ENCODE measurements at regions not wholly inside any gene's neighbourhood (a gene's known extent, or its start where the extent isn't known, plus 50 kb on each side); places are given as distances from the start of the nearest gene placed in this dataset.
"Not testable (repeated sequence)": the region's sequence is repeated elsewhere in the genome, so short reads cannot be mapped to it uniquely, and the experiment has no call there.

DNA sequence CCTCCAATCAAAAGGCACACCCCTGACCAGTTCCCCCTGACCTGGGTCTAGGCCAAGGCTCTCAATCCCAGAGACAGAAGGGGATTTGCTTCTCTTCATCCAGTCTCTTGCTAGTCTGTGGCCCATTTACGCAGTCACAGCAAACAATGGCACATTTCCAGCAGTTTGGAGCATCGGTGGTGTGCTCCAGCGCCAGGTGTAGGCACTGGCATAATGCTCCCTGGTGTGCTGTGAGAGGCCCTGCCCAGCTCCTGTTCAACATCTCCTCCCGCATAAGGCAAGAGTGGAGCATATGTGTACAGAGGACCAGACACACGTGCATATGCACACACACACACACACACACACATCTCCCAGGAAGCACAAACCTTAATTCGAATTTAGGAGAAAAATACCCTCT, 79.5 kb upstream of the ERCC6L2 start:
- no peak overlapping the region for H3K4me3 Mint-ChIP-seq
- H3K9me3 Mint-ChIP-seq: no peaks in the 10 kb centered on the region
- H3K36me3 Mint-ChIP-seq: no peaks in the 10 kb centered on the region
- no peak overlapping the region for H3K27ac Mint-ChIP-seq
- ATAC-seq (no peak), DNase-seq (ENCODE audit: low spot score in 2 of 2) (no peak)
- no peaks in the 10 kb centered on the region for H3K4me1 Mint-ChIP-seq

DNA sequence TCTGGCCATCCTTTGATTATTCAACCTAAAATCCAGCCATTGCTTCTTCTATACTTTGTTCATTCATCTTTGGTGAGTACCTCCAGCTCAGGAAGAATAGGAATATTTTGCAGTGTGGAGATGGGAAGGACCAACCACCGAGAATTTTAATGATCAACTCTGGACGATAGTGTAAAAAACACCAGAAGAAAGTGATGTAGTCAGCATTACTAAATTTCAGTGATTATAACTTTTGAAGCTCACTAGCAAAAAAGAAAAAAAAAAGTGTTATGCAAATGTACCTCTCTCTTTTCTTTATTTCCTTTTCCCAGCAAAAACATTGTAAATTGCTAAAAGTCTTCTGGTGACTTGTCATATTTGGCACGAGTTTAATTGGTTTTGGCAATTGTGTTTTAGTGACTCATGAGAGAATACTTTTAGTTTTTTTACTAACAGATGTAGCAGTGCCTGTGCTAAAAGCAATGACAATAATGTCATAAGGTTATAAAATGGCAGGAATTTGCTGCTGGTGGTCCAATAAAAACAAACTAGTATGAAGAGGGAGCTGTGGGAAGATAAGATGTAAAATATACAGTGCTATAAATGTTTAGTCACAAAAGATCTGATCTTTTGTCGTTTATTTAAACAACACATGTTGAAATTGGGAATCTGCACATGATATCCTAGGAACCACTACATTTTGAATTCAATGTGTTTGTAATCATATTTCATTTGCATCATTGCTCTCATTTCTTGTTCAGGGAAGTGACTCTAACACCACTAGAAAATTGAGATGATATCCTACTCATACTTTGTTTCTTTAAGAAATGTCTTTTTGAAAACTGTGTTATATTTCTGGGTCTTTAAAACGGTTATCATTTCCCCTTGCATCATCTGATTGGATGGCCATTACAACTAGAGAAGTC, 81.3 kb upstream of the ERCC6L2 start:
- H3K27ac Mint-ChIP-seq: no peak overlapping the region
- no peak for DNase-seq (ENCODE audit: low spot score in 2 of 2)
- no peaks in the 10 kb centered on the region for H3K36me3 Mint-ChIP-seq
- no peak for ATAC-seq
- H3K9me3 Mint-ChIP-seq: no peaks in the 10 kb centered on the region
- H3K4me1 Mint-ChIP-seq: no peaks in the 10 kb centered on the region
- no peak overlapping the region for H3K4me3 Mint-ChIP-seq

DNA sequence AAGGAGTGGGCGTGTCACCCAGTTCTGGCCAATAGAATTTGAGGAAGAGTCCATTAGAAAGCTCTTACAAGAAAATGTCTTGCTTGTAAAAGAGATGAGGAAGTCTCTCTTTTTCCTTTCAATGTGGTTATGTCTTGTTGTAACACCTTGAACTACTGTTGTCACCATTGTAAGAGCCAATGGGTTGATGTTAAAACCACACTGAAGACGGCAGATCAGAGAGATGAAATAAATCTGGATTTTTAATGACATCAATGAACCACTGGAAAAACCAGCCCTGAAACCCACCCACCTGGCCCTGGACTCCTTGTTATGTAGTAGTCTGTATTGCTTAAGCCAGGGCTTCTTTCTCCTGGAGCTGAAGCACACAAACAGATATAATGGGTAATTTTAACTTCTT, 83.8 kb upstream of the ERCC6L2 start:
- Mint-ChIP-seq H3K4me3 (no peak overlapping the region), H3K36me3 (no peaks in the 10 kb centered on the region), H3K9me3 (no peaks in the 10 kb centered on the region), H3K4me1 (peaks cover 6% of the 10 kb centered on the region), H3K27ac (no peak overlapping the region)
- no peak for ATAC-seq
- no peak for DNase-seq (ENCODE audit: low spot score in 2 of 2)

DNA sequence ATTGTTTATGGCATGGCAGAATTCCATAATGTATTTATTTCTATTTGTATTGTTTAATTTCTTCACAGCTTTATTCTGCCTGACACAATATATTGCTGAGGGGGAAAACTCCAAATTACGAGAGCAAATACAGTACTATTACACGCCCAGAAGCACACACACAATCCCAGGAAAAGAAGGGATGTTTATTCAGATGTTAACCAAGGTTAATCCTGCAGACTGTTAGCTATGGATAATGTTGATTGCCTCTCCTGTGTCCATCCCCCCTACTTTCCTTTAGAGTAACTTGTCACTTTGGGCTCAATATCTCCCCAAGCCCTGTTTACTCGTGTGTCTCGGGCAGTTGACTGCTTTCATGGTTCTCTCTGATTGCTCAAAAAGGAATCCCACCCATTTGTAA, 84.2 kb upstream of the ERCC6L2 start:
- Mint-ChIP-seq H3K4me1 (peaks cover 6% of the 10 kb centered on the region), H3K4me3 (no peak overlapping the region), H3K27ac (no peak overlapping the region), H3K36me3 (no peaks in the 10 kb centered on the region), H3K9me3 (no peaks in the 10 kb centered on the region)
- ATAC-seq (no peak), DNase-seq (ENCODE audit: low spot score in 2 of 2) (no peak)

DNA sequence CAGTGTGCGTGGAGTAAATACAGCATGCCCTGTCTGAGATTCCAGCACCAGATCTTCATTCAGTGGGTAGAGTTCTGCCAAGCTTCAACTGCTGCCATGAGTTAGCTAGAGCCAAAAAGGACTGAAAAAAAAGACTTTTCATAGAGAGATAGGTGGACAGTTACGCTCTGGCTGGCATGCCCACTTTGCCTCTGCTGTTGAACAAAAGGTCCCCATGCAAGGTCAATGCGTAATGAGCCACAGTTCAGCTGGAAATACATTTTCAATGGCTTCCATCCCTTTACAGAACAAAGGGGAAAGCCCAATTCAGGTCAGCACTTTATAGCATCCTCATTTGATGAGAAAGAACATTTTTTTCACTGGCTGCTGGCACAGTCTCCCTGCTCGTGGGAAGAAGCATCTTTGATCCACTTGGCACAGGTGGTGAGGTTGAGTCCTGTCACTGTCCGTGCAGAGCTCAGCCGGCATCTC, 86.9 kb upstream of the ERCC6L2 start:
- Mint-ChIP-seq H3K4me3 (no peak overlapping the region), H3K27ac (no peak overlapping the region), H3K36me3 (no peaks in the 10 kb centered on the region), H3K9me3 (no peaks in the 10 kb centered on the region), H3K4me1 (peaks cover 6% of the 10 kb centered on the region)
- DNase-seq (ENCODE audit: low spot score in 2 of 2) (no peak), ATAC-seq (no peak)

DNA sequence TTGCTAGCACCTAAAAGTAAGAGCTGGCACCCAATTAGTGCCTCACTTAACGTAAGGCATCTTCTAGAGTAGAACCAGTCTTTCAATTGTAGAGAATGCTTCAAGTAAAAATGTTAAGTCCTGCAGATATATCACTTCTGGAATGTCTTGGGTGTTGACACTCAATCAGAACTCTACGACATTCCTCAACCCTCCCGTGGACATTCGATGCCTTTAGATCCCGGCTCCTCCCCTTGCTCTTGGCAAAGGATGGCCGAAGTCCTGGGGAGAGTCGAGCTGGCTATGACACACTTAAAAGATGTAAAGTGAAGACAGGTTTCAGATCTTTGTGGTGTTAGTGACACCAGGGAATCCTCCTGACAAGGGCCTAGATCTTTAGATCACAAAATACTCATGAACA, 87.5 kb upstream of the ERCC6L2 start:
- peaks cover 6% of the 10 kb centered on the region for H3K4me1 Mint-ChIP-seq
- no peak overlapping the region for H3K4me3 Mint-ChIP-seq
- ATAC-seq: no peak
- no peak overlapping the region for H3K27ac Mint-ChIP-seq
- no peaks in the 10 kb centered on the region for H3K9me3 Mint-ChIP-seq
- no peaks in the 10 kb centered on the region for H3K36me3 Mint-ChIP-seq
- DNase-seq (ENCODE audit: low spot score in 2 of 2): no peak

DNA sequence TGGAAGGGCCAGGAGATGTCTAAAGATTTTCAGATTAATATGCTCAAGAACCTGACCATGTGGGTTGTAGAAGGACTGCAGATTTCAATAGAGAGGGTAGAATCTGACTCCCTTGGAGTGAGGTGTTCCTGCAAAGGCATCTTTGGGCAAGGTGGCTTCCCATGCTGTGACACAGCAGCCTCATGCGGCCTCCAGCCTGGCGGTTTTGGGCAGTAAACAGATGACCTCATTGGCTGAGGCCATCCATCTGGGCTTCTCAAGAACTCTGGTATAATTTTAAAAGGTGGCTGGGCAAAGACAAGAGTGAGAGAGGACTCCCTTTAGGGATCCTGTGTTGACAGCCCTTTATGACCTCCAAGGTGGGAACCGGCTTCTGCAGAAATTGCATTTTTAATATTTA, 90.3 kb upstream of the ERCC6L2 start:
- H3K27ac Mint-ChIP-seq: no peak overlapping the region

DNA sequence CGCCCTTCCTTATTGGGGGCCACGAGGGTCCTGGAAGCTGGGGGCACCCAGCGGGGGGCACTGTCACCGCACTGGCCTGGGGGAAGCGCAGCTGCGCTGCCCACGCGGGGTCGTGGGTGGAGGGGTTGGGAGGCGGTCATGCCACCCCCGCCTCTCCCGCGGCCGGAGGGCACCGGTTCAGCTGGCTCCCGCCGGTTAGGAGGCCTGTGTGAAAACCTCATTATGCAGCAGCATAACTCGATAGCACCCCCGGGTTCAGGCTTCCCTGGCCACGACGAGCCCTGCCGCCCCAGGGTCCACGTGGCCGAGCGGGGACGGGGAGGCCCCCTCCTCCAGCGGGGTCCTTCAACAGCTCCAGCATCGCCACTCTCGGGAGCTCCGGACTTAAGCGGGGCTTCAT, 91.2 kb upstream of the ERCC6L2 start:
- Mint-ChIP-seq H3K27ac (no peak overlapping the region), H3K4me3 (no peak overlapping the region), H3K9me3 (no peaks in the 10 kb centered on the region), H3K36me3 (no peaks in the 10 kb centered on the region), H3K4me1 (peaks cover 6% of the 10 kb centered on the region)
- ATAC-seq (no peak), DNase-seq (ENCODE audit: low spot score in 2 of 2) (no peak)

More for the DNA sequence above, 90.3 kb upstream of the ERCC6L2 start:
- ATAC-seq (no peak), DNase-seq (ENCODE audit: low spot score in 2 of 2) (no peak)
- H3K4me1 Mint-ChIP-seq: peaks cover 6% of the 10 kb centered on the region
- no peaks in the 10 kb centered on the region for H3K36me3 Mint-ChIP-seq
- no peaks in the 10 kb centered on the region for H3K9me3 Mint-ChIP-seq
- no peak overlapping the region for H3K4me3 Mint-ChIP-seq

DNA sequence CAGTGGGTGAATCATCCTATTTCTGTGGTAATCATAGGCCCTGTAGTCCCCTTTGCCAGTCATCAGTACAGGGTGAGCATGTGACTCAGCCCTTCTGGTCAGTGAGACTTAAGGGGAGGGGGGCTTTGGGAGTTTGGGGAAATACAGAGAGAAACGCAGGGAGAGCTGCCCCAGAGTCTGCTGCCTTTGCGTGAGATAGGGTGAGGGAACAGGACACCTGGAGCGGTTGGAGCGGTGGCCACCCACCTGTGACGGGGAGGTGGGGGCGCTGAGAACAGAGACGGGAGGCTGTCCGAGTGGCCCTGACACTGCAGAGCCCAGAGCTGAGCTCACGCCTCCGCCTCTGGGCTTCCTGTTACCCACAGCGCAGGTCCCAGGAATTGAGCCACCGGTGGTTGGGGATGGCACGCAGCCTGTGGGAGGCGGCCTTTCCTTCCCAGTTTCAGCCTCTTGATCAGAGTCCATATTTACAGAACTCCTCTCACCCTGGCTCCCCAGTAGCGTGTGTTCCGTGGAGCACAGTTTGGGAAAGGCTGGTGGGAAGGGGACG, 92.0 kb upstream of the ERCC6L2 start:
- H3K9me3 Mint-ChIP-seq: no peaks in the 10 kb centered on the region
- ATAC-seq: no peak
- DNase-seq (ENCODE audit: low spot score in 2 of 2): no peak
- H3K27ac Mint-ChIP-seq: no peak overlapping the region
- H3K4me3 Mint-ChIP-seq: no peak overlapping the region
- peaks cover 6% of the 10 kb centered on the region for H3K4me1 Mint-ChIP-seq
- no peaks in the 10 kb centered on the region for H3K36me3 Mint-ChIP-seq

DNA sequence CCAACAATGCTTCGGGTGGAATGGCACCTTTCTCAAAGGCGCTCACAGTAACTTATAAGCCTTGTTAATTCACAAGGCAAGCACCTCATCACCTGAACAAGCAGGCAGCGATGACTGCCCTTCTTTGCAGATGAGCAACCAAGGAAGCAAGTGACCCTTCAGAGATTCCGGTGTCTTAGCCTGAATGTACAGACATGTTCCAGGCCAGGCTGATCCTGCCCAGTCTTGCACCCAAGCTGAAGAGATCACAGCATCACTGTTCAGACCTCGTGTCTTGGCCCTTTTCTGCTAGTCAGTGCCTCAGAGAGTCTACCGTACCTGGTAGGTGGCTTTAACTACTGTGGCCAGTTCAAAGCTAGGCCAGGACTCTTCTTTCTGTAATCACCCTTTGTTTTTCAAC, 94.7 kb upstream of the ERCC6L2 start:
- H3K36me3 Mint-ChIP-seq: no peaks in the 10 kb centered on the region
- H3K27ac Mint-ChIP-seq: no peak overlapping the region
- H3K9me3 Mint-ChIP-seq: no peaks in the 10 kb centered on the region
- H3K4me3 Mint-ChIP-seq: no peak overlapping the region
- ATAC-seq (no peak), DNase-seq (ENCODE audit: low spot score in 2 of 2) (no peak)
- H3K4me1 Mint-ChIP-seq: no peaks in the 10 kb centered on the region

DNA sequence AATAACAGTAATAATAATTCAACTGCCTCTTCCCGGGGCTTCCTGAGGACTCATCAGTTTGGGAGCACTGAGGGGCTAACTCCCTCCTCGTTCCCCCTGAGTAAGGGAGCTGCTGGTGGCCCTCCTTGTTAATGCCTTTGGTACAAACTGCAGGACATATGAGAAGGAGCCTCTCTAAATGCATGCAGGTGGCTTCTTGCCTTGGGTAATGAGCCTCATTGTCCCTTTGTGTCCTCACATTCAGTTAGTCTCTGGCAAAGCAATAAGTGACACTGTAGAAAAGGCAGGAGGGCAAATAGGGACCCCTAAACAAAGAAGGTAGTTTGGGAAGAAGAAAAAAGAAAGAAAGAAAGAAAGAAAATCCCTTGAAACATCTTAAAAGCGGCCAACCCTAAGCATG, 95.4 kb upstream of the ERCC6L2 start:
- ATAC-seq (no peak), DNase-seq (ENCODE audit: low spot score in 2 of 2) (no peak)
- H3K27ac Mint-ChIP-seq: no peak overlapping the region
- no peaks in the 10 kb centered on the region for H3K36me3 Mint-ChIP-seq
- no peak overlapping the region for H3K4me3 Mint-ChIP-seq
- H3K4me1 Mint-ChIP-seq: no peaks in the 10 kb centered on the region
- no peaks in the 10 kb centered on the region for H3K9me3 Mint-ChIP-seq

DNA sequence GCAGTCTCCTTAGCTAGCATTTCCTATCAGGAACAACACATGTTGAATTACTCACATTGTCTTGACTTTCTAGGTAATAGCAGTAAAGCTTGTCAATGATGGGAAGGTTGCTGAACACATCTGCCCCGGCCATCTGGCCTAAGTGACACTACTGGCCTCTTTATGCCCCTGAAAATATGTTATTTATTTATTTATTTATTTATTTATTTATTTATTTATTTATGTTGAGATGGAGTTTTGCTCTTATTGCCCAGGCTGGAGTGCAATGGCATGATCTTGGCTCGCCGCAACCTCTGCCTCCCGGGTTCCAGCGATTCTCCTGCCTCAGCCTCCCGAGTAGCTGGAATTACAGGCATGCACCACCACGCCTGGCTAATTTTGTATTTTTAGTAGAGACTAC, 95.9 kb upstream of the ERCC6L2 start:
- H3K36me3 Mint-ChIP-seq; H3K9me3 Mint-ChIP-seq; H3K27ac Mint-ChIP-seq; DNase-seq (ENCODE audit: low spot score in 2 of 2); H3K4me3 Mint-ChIP-seq; ATAC-seq; H3K4me1 Mint-ChIP-seq: not testable (repeated sequence)

DNA sequence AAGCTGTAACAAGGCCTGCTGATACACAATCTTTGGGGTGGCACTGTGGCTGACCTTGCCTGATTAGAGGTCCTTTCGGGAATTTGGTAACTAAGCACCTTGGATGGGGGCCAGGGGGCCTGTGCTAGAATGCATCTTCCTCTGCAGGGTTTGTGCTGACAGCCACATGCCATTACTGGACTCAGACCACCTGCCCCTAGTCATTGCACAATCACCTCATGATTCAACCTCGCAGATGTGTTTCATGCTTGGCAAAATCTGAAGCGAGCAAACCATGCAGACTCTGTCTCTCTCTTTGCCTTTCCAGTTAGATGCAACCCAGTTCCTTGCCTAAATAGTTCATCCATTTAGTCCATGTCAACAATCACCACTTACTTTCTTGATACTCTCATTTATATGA, 96.5 kb upstream of the ERCC6L2 start:
- no peaks in the 10 kb centered on the region for H3K9me3 Mint-ChIP-seq
- ATAC-seq (no peak), DNase-seq (ENCODE audit: low spot score in 2 of 2) (no peak)
- no peaks in the 10 kb centered on the region for H3K4me1 Mint-ChIP-seq
- no peaks in the 10 kb centered on the region for H3K36me3 Mint-ChIP-seq
- H3K4me3 Mint-ChIP-seq: no peak overlapping the region
- H3K27ac Mint-ChIP-seq: no peak overlapping the region

DNA sequence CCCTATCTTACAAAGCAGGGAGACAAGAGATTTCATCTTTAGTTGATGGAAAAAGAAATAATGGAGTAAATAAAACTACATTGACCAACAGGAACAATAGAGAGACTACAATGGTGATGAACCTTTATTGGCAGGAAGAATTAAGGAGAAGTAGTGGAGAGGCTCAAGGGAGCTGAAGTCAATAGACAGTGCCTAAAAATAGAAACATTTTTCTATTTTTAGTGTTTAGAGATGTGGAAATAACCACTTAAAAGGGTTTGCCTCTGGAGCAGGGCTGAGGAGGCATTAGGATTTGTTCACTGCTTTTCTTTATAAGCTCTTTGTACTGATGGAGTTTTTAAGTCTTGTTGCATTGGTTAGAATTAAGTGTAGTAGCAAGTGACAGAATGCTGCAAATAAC, 98.4 kb upstream of the ERCC6L2 start:
- no peaks in the 10 kb centered on the region for H3K36me3 Mint-ChIP-seq
- no peaks in the 10 kb centered on the region for H3K9me3 Mint-ChIP-seq
- peaks cover 8% of the 10 kb centered on the region for H3K4me1 Mint-ChIP-seq
- no peak overlapping the region for H3K27ac Mint-ChIP-seq
- H3K4me3 Mint-ChIP-seq: no peak overlapping the region
- no peak for DNase-seq (ENCODE audit: low spot score in 2 of 2)
- no peak for ATAC-seq

DNA sequence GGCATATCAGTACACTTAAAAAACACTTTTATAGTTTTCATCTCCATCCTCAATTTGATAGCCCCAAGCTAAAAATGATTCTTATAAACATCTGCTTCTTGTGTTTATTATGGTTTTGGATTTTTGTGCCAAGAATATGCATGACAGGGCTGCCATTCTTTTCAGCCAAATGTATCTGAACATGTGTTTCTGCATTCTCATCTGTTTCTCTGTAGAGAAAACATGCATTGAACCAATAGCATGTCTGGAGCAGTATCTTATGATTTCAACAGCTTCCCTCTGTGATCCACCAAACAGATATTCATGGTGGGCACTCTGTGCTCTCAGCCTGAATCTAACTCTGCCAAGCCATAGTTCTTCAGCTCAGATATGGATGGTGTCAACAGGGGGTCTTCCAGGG, 99.3 kb upstream of the ERCC6L2 start:
- Mint-ChIP-seq H3K4me3 (no peak overlapping the region), H3K9me3 (no peaks in the 10 kb centered on the region), H3K4me1 (peaks cover 14% of the 10 kb centered on the region), H3K27ac (no peak overlapping the region), H3K36me3 (no peaks in the 10 kb centered on the region)
- DNase-seq (ENCODE audit: low spot score in 2 of 2) (no peak), ATAC-seq (no peak)

DNA sequence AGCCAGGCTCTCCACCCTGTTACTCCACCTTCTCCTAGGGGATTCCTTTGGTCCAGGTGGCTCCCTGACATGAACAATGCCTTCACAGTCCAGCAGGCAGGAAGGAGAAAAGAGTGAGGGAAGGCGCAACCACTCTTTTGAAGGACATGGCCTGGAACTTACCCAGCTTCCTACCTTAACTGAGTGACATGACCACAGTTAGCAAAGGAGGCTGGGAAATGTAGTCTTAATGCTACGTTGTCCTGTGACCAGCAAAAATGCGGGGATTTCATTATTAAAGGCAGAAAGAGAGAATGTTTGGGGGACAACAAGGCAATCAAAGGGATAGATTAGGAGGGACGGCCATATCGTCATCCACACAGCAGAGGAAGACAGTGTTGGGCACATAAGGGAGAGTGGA, 100.3 kb upstream of the ERCC6L2 start:
- DNase-seq (ENCODE audit: low spot score in 2 of 2) (no peak), ATAC-seq (no peak)
- H3K27ac Mint-ChIP-seq: no peak overlapping the region
- H3K4me3 Mint-ChIP-seq: no peak overlapping the region
- peaks cover 14% of the 10 kb centered on the region for H3K4me1 Mint-ChIP-seq
- H3K36me3 Mint-ChIP-seq: no peaks in the 10 kb centered on the region
- H3K9me3 Mint-ChIP-seq: no peaks in the 10 kb centered on the region
